Smooth muscle cell (in vitro differentiated cells): ENCODE measurements at regions not wholly inside any gene's neighbourhood (a gene's known extent, or its start where the extent isn't known, plus 50 kb on each side); places are given as distances from the start of the nearest gene placed in this dataset.
"Not testable (repeated sequence)": the region's sequence is repeated elsewhere in the genome, so short reads cannot be mapped to it uniquely, and the experiment has no call there.

Source experiments
- DNase-seq: peaks from one replicate; lab custom pipeline; 2025; ENCODE audit not compliant: unreplicated experiment; lab: John Stamatoyannopoulos, UW
- H2AFZ ChIP-seq: fragments of 200-600 bp; sonication (generic); 2 replicates; pipeline ENCODE4 v1.6.0; 2016; ENCODE audit warnings: antibody characterized with exemption, low read depth, mild to moderate bottlenecking
- H3F3A ChIP-seq: fragments of 200-600 bp; sonication (generic); 2 replicates; pipeline ENCODE4 v1.6.0; 2017; ENCODE audit warnings: antibody characterized with exemption, low read depth
- H3K27ac ChIP-seq: fragments of 200-600 bp; sonication (generic); 2 replicates; pipeline ENCODE4 v1.5.1; 2016; ENCODE audit warnings: low read depth, mild to moderate bottlenecking
- H3K27me3 ChIP-seq: fragments of 200-600 bp; sonication (generic); 2 replicates; pipeline ENCODE4 v1.6.1; 2016; ENCODE audit warnings: low read depth, mild to moderate bottlenecking
- H3K36me3 ChIP-seq: fragments of 200-600 bp; sonication (generic); 2 replicates; pipeline ENCODE4 v1.5.1; 2016; ENCODE audit warnings: low read depth
- H3K4me1 ChIP-seq: fragments of 200-600 bp; sonication (generic); 2 replicates; pipeline ENCODE4 v1.5.1; 2016; ENCODE audit warnings: low read depth
- H3K4me2 ChIP-seq: fragments of 200-600 bp; sonication (generic); 2 replicates; pipeline ENCODE4 v1.6.0; 2016; ENCODE audit warnings: mild to moderate bottlenecking
- H3K4me3 ChIP-seq: fragments of 200-600 bp; sonication (generic); 2 replicates; pipeline ENCODE4 v1.5.1; 2016; ENCODE audit warnings: mild to moderate bottlenecking
- H3K79me2 ChIP-seq: fragments of 200-600 bp; sonication (generic); 2 replicates; pipeline ENCODE4 v1.6.0; 2016; ENCODE audit warnings: low read depth, mild to moderate bottlenecking
- H3K9ac ChIP-seq: fragments of 200-600 bp; sonication (generic); 2 replicates; pipeline ENCODE4 v1.6.0; 2016; ENCODE audit warnings: low read depth
- H3K9me3 ChIP-seq: fragments of 200-600 bp; sonication (generic); replicated peaks from 2 replicates; pipeline ENCODE4 v1.5.1; 2016; ENCODE audit warnings: low read depth
- H4K20me1 ChIP-seq: fragments of 200-600 bp; sonication (generic); 2 replicates; pipeline ENCODE4 v1.6.0; 2016; ENCODE audit warnings: low read depth
- WGBS: methylation state at CpG from one replicate; pipeline ENCODE4 v1.1.7; 2016; ENCODE audit warnings: low lambda C conversion rate; 5-methylcytosine and 5-hydroxymethylcytosine counted together
- TF ChIP-seq, protein P1 (sequence below): fragments of 200-600 bp; sonication (generic); IDR thresholded peaks from 2 replicates; pipeline ENCODE4 v1.5.1; 2017; ENCODE audit warnings: borderline replicate concordance, mild to moderate bottlenecking, antibody characterized with exemption; ENCODE audit not compliant: insufficient read depth, poor library complexity, severe bottlenecking

DNA sequence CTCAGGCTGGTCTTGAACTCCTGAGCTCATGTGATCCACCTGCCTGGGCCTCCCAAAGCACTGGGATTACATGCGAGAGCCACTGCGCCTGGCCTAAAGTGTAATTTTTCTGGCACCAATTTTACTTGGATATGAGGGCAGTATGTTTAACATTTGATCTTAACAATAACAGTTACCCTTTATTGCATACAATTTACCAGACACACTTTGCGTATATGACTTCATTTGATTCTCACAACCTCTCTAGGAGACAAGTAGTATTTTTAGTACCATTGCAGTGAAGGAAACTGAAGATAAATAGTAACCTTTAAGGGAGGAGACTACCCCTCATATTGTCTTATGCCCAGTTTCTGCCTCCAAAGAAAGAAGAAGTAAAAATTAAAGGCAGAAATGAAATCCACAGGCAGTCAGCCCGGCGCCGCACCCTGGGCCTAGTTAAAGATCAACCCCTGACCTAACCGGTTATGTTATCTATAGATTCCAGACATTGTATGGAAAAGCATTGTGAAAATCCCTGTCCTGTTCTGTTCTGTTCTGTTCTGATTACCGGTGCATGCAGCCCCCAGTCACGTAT, 54.0 kb downstream of the CYP26A1 start:
- H3K79me2 ChIP-seq, H3K36me3 ChIP-seq, H3K9ac ChIP-seq, H2AFZ ChIP-seq, H4K20me1 ChIP-seq, H3K4me1 ChIP-seq, H3F3A ChIP-seq, H3K27me3 ChIP-seq, H3K9me3 ChIP-seq, H3K4me3 ChIP-seq, DNase-seq, H3K27ac ChIP-seq, H3K4me2 ChIP-seq: not testable (repeated sequence)
- 96% methylated on average over 9 of the region's 9 CpGs for WGBS

DNA sequence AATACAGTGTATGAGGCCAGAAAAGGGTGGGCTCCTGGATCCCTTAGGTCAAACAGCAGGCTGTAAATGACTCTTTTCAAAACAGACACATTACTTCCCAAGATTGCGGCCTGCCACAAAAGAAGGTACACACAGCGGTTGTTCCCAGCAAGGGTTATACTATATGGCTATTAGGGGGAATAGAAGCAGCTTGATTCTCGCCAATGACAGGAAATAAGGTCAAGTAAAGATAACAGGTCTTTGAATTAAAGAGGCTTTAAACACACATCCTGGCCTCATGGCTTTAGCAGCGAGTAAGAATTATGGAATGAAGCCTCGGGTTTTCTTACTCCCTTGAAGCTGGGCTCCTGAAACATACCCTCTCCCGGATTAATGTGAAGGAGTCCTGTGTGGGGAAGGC, 58.3 kb downstream of the CYP26A1 start:
- Histone ChIP-seq H3K27me3 (no peaks in the 10 kb centered on the region), H3K79me2 (no peaks in the 10 kb centered on the region), H2AFZ (no peak overlapping the region), H3K9me3 (no peaks in the 10 kb centered on the region), H3K4me2 (no peak overlapping the region), H4K20me1 (no peaks in the 10 kb centered on the region), H3K4me3 (no peak overlapping the region), H3F3A (no peaks in the 10 kb centered on the region), H3K36me3 (no peaks in the 10 kb centered on the region), H3K27ac (no peak overlapping the region), H3K9ac (no peak overlapping the region), H3K4me1 (no peaks in the 10 kb centered on the region)
- TF ChIP-seq, protein P1, sequence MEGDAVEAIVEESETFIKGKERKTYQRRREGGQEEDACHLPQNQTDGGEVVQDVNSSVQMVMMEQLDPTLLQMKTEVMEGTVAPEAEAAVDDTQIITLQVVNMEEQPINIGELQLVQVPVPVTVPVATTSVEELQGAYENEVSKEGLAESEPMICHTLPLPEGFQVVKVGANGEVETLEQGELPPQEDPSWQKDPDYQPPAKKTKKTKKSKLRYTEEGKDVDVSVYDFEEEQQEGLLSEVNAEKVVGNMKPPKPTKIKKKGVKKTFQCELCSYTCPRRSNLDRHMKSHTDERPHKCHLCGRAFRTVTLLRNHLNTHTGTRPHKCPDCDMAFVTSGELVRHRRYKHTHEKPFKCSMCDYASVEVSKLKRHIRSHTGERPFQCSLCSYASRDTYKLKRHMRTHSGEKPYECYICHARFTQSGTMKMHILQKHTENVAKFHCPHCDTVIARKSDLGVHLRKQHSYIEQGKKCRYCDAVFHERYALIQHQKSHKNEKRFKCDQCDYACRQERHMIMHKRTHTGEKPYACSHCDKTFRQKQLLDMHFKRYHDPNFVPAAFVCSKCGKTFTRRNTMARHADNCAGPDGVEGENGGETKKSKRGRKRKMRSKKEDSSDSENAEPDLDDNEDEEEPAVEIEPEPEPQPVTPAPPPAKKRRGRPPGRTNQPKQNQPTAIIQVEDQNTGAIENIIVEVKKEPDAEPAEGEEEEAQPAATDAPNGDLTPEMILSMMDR, result no peak
- no peak for DNase-seq
- WGBS, result 77% methylated on average over 6 of the region's 6 CpGs

DNA sequence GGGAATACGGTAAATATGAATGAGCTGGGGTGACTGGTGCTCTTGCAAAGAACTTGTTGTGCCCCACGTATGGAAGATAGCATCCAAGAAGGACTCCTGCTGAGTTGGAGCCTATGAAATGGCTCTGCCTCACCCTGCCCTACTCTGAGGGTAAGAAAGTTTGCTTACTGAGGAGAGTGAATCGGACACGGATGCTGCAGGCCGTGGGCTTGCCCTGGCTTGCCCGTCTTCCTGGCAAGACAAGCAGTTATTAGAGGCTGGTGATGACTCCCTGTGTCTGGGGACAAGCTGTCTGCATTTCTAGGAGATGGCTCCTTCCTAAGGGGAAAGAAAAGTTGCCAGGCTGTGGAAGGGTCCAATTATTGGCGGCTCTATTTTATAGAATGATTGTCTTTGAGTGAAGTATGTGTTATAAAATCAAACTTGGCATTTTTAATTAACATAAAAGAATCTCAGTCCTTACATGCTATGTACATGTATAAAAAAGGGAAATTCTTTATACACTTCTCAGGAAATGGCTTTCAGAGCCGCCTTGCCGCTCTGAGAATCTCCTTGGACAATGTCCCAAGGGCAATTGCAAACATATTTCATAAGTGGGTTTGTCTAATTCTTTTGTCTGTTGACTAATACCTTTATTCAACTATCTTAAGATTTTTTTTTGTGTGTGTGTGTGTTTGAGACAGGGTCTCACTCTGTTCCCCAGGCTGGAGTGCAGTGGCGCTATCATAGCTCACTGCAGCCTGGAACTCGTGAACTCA, 64.6 kb downstream of the CYP26A1 start:
- TF ChIP-seq, protein P1, result no peak
- no peaks in the 10 kb centered on the region for H3K4me1 ChIP-seq
- peak overlapping the region; percentile 56 for H3K27ac ChIP-seq
- H3K4me3 ChIP-seq, result no peak overlapping the region
- no peak overlapping the region for H3K9ac ChIP-seq
- no peaks in the 10 kb centered on the region for H3K36me3 ChIP-seq
- no peaks in the 10 kb centered on the region for H3F3A ChIP-seq
- H3K27me3 ChIP-seq, result no peaks in the 10 kb centered on the region
- no peaks in the 10 kb centered on the region for H3K9me3 ChIP-seq
- H2AFZ ChIP-seq, result no peak overlapping the region
- no peak for DNase-seq
- no peaks in the 10 kb centered on the region for H4K20me1 ChIP-seq
- 83% methylated on average over 11 of the region's 11 CpGs for WGBS
- H3K79me2 ChIP-seq, result no peaks in the 10 kb centered on the region
- H3K4me2 ChIP-seq, result no peak overlapping the region

DNA sequence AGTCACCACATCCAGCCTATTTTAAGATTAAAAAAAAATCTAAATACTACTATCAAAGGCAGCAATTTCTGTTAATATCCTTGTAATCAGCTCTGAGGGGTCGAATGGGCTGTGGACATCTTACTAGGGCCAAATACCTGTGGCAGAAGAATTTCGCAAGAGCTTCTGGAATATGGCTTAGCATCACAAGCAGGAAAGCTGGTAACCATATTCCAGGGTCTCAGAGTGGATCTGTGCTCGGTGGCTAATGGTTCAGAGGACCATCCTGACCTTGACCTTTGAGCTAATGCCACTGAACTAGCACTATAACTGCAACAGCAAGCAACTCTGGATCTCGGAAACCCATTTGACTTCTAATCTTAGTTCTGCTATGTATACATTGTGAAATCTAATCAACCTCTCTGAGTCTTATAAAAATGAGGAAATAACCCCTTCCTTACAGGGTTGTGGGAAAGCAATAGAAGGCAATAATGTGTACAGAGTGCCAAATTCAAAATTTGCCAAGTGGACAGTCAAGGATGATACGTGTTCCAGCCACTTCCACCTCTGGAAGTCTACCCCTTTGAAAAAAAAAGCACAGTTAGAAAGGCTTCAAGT, 65.5 kb downstream of the CYP26A1 start:
- H3K9ac ChIP-seq, result no peak overlapping the region
- 83% methylated on average over 5 of the region's 5 CpGs for WGBS
- H3K79me2 ChIP-seq, result no peaks in the 10 kb centered on the region

More for the DNA sequence above, 65.5 kb downstream of the CYP26A1 start:
- H3K4me3 ChIP-seq, result no peak overlapping the region
- H3K36me3 ChIP-seq, result no peaks in the 10 kb centered on the region
- no peaks in the 10 kb centered on the region for H3K4me1 ChIP-seq
- peak overlapping the region; percentile 56 for H3K27ac ChIP-seq
- H3K9me3 ChIP-seq, result no peaks in the 10 kb centered on the region
- no peaks in the 10 kb centered on the region for H3F3A ChIP-seq
- H3K27me3 ChIP-seq, result no peaks in the 10 kb centered on the region
- DNase-seq, result no peak
- H2AFZ ChIP-seq, result no peak overlapping the region
- no peak overlapping the region for H3K4me2 ChIP-seq
- no peaks in the 10 kb centered on the region for H4K20me1 ChIP-seq
- TF ChIP-seq, protein P1, result no peak
